ENCODE measurements at regions not wholly inside any gene's neighbourhood (a gene's known extent, or its start where the extent isn't known, plus 50 kb on each side); places are given as distances from the start of the nearest gene placed in this dataset.

- Histone ChIP-seq H3K9me3 (replicated peaks in 1 of 3) (no peaks in the 10 kb centered on the region), H3K27ac (peak overlapping the region in 1 of 5 donors; percentile 34), H3K27me3 (no peaks in the 10 kb centered on the region), H3K4me3 (no peak overlapping the region), H3K36me3 (replicated peaks in 1 of 2) (no peaks in the 10 kb centered on the region), H3K4me1 (replicated peaks in 1 of 2) (peaks cover 0 to 19% of the 10 kb centered on the region in 2 donors)
- TF ChIP-seq, protein P1, sequence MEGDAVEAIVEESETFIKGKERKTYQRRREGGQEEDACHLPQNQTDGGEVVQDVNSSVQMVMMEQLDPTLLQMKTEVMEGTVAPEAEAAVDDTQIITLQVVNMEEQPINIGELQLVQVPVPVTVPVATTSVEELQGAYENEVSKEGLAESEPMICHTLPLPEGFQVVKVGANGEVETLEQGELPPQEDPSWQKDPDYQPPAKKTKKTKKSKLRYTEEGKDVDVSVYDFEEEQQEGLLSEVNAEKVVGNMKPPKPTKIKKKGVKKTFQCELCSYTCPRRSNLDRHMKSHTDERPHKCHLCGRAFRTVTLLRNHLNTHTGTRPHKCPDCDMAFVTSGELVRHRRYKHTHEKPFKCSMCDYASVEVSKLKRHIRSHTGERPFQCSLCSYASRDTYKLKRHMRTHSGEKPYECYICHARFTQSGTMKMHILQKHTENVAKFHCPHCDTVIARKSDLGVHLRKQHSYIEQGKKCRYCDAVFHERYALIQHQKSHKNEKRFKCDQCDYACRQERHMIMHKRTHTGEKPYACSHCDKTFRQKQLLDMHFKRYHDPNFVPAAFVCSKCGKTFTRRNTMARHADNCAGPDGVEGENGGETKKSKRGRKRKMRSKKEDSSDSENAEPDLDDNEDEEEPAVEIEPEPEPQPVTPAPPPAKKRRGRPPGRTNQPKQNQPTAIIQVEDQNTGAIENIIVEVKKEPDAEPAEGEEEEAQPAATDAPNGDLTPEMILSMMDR (IDR thresholded peaks at IDR 0.05), result no peak
- TF ChIP-seq POLR2A (IDR thresholded peaks at IDR 0.05), result no peak
- WGBS, 4 donors, result 74 to 88% (median 82%) methylated on average over 3 of the region's 3 CpGs
- intact Hi-C loops (cut with DNase I), result no loop called here
- no peak for DNase-seq
Measured at GRCh38 chr17:33508215-33508614, 215.1 kb upstream of the ASIC2 start.

DNA sequence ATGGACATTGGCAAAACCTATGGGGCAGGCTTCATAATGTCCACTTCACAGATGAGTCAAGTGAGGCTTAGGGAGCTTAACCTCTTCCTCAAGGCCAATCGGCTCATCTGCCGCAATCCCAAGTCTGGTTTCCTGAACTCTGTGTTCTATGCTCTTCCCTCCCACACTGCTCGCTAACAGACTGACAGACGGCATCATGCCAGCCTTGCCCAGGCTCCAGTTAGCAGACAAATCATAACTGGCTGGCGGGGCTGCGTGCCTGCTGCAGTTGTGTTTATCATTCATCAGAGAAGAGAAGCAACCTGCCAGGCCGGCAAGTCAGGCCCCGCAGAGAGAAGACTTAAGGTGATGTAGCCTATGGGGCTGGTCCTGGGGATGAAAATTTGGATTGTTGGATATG is 216.2 kb upstream of the ASIC2 start:
- intact Hi-C loops (cut with DNase I), result no loop called here
- no peaks in the 10 kb centered on the region for H3K9me3 ChIP-seq (replicated peaks in 1 of 3)
- H3K27ac ChIP-seq, result peak overlapping the region in 1 of 5 donors; percentile 41
- no peaks in the 10 kb centered on the region for H3K27me3 ChIP-seq
- TF ChIP-seq POLR2A (IDR thresholded peaks at IDR 0.05), result no peak
- TF ChIP-seq, protein P1 (IDR thresholded peaks at IDR 0.05), result no peak
- no peaks in the 10 kb centered on the region for H3K36me3 ChIP-seq (replicated peaks in 1 of 2)
- H3K4me1 ChIP-seq (replicated peaks in 1 of 2), result peaks cover 0 to 19% of the 10 kb centered on the region in 2 donors
- no peak overlapping the region for H3K4me3 ChIP-seq
- 52 to 70% (median 62%) methylated on average over 8 of the region's 8 CpGs for WGBS, 4 donors
- DNase-seq, result peak in 2 of 7 donors; percentile 21 to 88

GRCh38 chr17:33511670-33512069 is 218.6 kb upstream of the ASIC2 start:
- no peak for DNase-seq
- Histone ChIP-seq H3K36me3 (replicated peaks in 1 of 2) (no peaks in the 10 kb centered on the region), H3K9me3 (replicated peaks in 1 of 3) (no peaks in the 10 kb centered on the region), H3K4me1 (replicated peaks in 1 of 2) (peaks cover 0 to 19% of the 10 kb centered on the region in 2 donors), H3K4me3 (no peak overlapping the region), H3K27me3 (no peaks in the 10 kb centered on the region), H3K27ac (no peak overlapping the region)
- no peak for TF ChIP-seq POLR2A (IDR thresholded peaks at IDR 0.05)
- TF ChIP-seq, protein P1 (IDR thresholded peaks at IDR 0.05), result no peak
- intact Hi-C loops (cut with DNase I), result no loop called here
- WGBS, 4 donors, result 60 to 64% (median 63%) methylated on average over 2 of the region's 2 CpGs

DNA sequence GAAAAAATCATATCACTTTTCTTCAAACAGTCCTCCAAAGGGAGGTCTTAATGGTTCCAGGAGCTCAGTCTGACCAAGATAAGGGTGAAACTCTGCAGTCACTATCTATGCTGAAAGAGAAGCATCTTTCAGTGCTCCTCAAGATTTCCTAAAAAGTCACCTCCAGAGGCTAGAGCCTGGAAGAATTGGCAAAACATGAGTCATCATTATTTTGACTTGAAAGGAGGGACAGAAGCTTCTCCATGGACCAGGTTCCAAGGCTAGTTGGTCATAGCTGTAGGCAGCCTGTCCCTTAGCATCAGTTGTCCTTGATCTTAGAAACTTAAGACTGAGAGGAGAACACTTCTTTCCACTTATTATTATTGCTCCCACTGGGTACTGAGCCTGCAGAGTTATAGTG is 219.0 kb upstream of the ASIC2 start:
- no peaks in the 10 kb centered on the region for H3K9me3 ChIP-seq (replicated peaks in 1 of 3)
- H3K27me3 ChIP-seq, result no peaks in the 10 kb centered on the region
- TF ChIP-seq, protein P1 (IDR thresholded peaks at IDR 0.05), result no peak
- TF ChIP-seq POLR2A (IDR thresholded peaks at IDR 0.05), result no peak
- H3K36me3 ChIP-seq (replicated peaks in 1 of 2), result no peaks in the 10 kb centered on the region
- H3K4me3 ChIP-seq, result no peak overlapping the region
- DNase-seq, result no peak
- intact Hi-C loops (cut with DNase I), result no loop called here
- peaks cover 0 to 19% of the 10 kb centered on the region in 2 donors for H3K4me1 ChIP-seq (replicated peaks in 1 of 2)
- no peak overlapping the region for H3K27ac ChIP-seq
